Activated naive CD4-positive, alpha-beta T cell treated with anti-CD3 and anti-CD28 coated beads, Interleukin-2, amount 10 ng/mL, durations not matched to agents 7 days and 5 days (primary cell): ENCODE measurements at regions not wholly inside any gene's neighbourhood (a gene's known extent, or its start where the extent isn't known, plus 50 kb on each side); places are given as distances from the start of the nearest gene placed in this dataset.

Experiments
- CTCF ChIA-PET: fragments of 350-600 bp; sonication (Branson Sonifier 250); formaldehyde crosslinking; loops from one replicate; lab custom pipeline; 2021; ENCODE audit warnings: antibody characterized with exemption; lab: Charles Lee
- DNase-seq: peaks from one replicate; pipeline ENCODE4 v3.0.0-alpha.2; 2020
- H3K27ac Mint-ChIP-seq: one replicate; pipeline ENCODE4 v1.8.0; 2021; ENCODE audit warnings: mild to moderate bottlenecking, moderate library complexity, mixed read lengths
- H3K27me3 Mint-ChIP-seq: one replicate; pipeline ENCODE4 v1.8.0; 2021; ENCODE audit warnings: mild to moderate bottlenecking, mixed read lengths
- H3K36me3 Mint-ChIP-seq: one replicate; pipeline ENCODE4 v1.8.0; 2021; ENCODE audit warnings: mixed read lengths
- H3K4me1 Mint-ChIP-seq: one replicate; pipeline ENCODE4 v1.8.0; 2021; ENCODE audit warnings: mixed read lengths
- H3K4me3 Mint-ChIP-seq: one replicate; pipeline ENCODE4 v1.8.0; 2021; ENCODE audit warnings: mild to moderate bottlenecking, moderate library complexity, mixed read lengths
- H3K9me3 Mint-ChIP-seq: one replicate; pipeline ENCODE4 v1.8.0; 2021; ENCODE audit warnings: mixed read lengths

- Mint-ChIP-seq H3K36me3 (no peaks in the 10 kb centered on the region), H3K4me1 (no peaks in the 10 kb centered on the region), H3K9me3 (no peaks in the 10 kb centered on the region), H3K4me3 (no peak overlapping the region), H3K27me3 (no peaks in the 10 kb centered on the region), H3K27ac (no peak overlapping the region)
- CTCF ChIA-PET = no interaction called here
- DNase-seq = no peak
Measured at GRCh38 chr1:4977701-4978100, 323.3 kb downstream of the AJAP1 start.

GRCh38 chr1:4976859-4977440, 322.5 kb downstream of the AJAP1 start:
- Mint-ChIP-seq H3K27me3 (no peaks in the 10 kb centered on the region), H3K27ac (no peak overlapping the region), H3K36me3 (no peaks in the 10 kb centered on the region), H3K4me1 (no peaks in the 10 kb centered on the region), H3K9me3 (no peaks in the 10 kb centered on the region), H3K4me3 (no peak overlapping the region)
- DNase-seq = no peak
- CTCF ChIA-PET = no interaction called here

DNA sequence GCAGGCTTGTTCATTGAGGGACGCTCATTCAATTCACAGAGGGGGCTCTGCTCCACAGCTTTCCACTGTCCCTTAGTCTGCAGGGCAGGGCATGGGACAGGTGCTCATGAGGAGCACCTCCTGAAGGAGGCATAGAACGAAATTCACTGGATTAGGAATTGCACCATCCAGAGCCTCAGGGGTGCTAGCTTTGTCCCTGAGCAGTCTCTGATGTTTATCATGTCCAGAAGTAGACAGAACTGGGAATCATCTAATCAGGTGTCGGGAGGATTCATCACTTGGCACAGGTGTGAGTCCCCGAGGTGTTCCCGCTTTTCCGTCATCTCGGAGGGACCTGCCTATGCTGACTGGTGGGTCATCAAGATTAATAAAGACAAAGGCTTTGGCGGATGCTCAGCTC, 321.4 kb downstream of the AJAP1 start:
- no peak overlapping the region for H3K4me3 Mint-ChIP-seq

GRCh38 chr1:4974981-4975685, 320.7 kb downstream of the AJAP1 start:
- no peaks in the 10 kb centered on the region for H3K27me3 Mint-ChIP-seq
- no peak overlapping the region for H3K27ac Mint-ChIP-seq
- CTCF ChIA-PET = interaction anchor here (0.6 kb wide), 1 partner anchor 52 kb away, joined by 3 read pairs; no protein-coding TSS in a partner anchor

More for the DNA sequence above, 321.4 kb downstream of the AJAP1 start:
- H3K27ac Mint-ChIP-seq = no peak overlapping the region
- CTCF ChIA-PET = no interaction called here
- no peaks in the 10 kb centered on the region for H3K4me1 Mint-ChIP-seq
- H3K27me3 Mint-ChIP-seq = no peaks in the 10 kb centered on the region
- DNase-seq = no peak
- no peaks in the 10 kb centered on the region for H3K36me3 Mint-ChIP-seq
- no peaks in the 10 kb centered on the region for H3K9me3 Mint-ChIP-seq

DNA sequence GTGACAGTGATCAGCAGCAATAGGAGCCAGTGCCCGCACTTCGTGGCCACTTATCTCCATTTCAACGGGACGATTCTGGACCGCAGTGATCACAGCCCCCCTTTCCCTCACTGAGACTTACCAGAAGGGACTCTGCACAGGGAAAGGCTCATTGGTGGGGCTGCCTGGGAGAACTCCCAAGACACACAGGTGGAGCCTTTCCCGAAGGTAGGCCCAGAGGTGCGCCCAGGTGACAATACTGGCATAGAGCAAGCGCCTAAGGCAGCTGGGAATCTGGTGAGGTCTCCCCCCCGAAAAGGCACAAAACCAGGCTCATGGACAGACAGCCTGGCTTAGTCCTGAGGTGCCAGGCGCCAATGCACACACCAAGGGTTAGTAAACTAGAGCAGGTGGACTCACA, 318.9 kb downstream of the AJAP1 start:
- H3K27ac Mint-ChIP-seq = no peak overlapping the region

More at GRCh38 chr1:4974981-4975685, 320.7 kb downstream of the AJAP1 start:
- no peak for DNase-seq
- Mint-ChIP-seq H3K4me3 (no peak overlapping the region), H3K9me3 (no peaks in the 10 kb centered on the region), H3K4me1 (no peaks in the 10 kb centered on the region), H3K36me3 (no peaks in the 10 kb centered on the region)

GRCh38 chr1:4972761-4973320, 318.4 kb downstream of the AJAP1 start:
- Mint-ChIP-seq H3K27ac (no peak overlapping the region), H3K27me3 (no peaks in the 10 kb centered on the region), H3K4me1 (no peaks in the 10 kb centered on the region), H3K9me3 (no peaks in the 10 kb centered on the region), H3K36me3 (no peaks in the 10 kb centered on the region), H3K4me3 (no peak overlapping the region)
- CTCF ChIA-PET = no interaction called here
- no peak for DNase-seq

More for the DNA sequence above, 318.9 kb downstream of the AJAP1 start:
- Mint-ChIP-seq H3K9me3 (no peaks in the 10 kb centered on the region), H3K27me3 (no peaks in the 10 kb centered on the region), H3K4me3 (no peak overlapping the region), H3K4me1 (no peaks in the 10 kb centered on the region), H3K36me3 (no peaks in the 10 kb centered on the region)
- CTCF ChIA-PET = no interaction called here
- no peak for DNase-seq

DNA sequence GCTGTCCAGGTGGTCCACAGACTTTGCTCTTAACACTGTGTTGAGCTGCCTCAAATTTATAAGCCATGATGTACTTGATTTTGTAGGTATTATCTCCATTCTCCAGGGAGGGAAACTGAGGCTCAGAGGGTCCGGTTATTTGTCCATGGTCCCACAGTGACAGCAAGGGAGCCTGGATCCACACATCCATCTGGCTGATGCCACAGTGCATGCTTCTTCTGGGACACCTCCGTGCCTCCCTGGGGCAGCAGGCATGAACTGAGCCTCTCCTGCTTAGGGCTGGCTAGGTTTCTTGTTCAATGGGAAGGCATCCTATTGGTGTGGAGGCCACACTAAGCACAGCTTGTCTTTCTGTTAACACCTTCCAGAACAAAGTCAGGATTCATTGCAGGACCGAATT, 317.3 kb downstream of the AJAP1 start:
- Mint-ChIP-seq H3K9me3 (no peaks in the 10 kb centered on the region), H3K27me3 (no peaks in the 10 kb centered on the region), H3K4me1 (no peaks in the 10 kb centered on the region), H3K4me3 (no peak overlapping the region), H3K27ac (no peak overlapping the region), H3K36me3 (no peaks in the 10 kb centered on the region)
- CTCF ChIA-PET = no interaction called here
- DNase-seq = no peak

GRCh38 chr1:4970532-4970931, 316.1 kb downstream of the AJAP1 start:
- Mint-ChIP-seq H3K36me3 (no peaks in the 10 kb centered on the region), H3K27ac (no peak overlapping the region), H3K9me3 (no peaks in the 10 kb centered on the region), H3K4me1 (no peaks in the 10 kb centered on the region), H3K27me3 (no peaks in the 10 kb centered on the region), H3K4me3 (no peak overlapping the region)
- DNase-seq = no peak
- CTCF ChIA-PET = no interaction called here

- DNase-seq = no peak
- H3K27ac Mint-ChIP-seq = no peak overlapping the region
- no peaks in the 10 kb centered on the region for H3K4me1 Mint-ChIP-seq
- H3K9me3 Mint-ChIP-seq = no peaks in the 10 kb centered on the region
- no peak overlapping the region for H3K4me3 Mint-ChIP-seq
- H3K27me3 Mint-ChIP-seq = peaks cover 3% of the 10 kb centered on the region
- CTCF ChIA-PET = no interaction called here
- H3K36me3 Mint-ChIP-seq = no peaks in the 10 kb centered on the region
Measured at GRCh38 chr1:4969556-4970129, 315.2 kb downstream of the AJAP1 start.

DNA sequence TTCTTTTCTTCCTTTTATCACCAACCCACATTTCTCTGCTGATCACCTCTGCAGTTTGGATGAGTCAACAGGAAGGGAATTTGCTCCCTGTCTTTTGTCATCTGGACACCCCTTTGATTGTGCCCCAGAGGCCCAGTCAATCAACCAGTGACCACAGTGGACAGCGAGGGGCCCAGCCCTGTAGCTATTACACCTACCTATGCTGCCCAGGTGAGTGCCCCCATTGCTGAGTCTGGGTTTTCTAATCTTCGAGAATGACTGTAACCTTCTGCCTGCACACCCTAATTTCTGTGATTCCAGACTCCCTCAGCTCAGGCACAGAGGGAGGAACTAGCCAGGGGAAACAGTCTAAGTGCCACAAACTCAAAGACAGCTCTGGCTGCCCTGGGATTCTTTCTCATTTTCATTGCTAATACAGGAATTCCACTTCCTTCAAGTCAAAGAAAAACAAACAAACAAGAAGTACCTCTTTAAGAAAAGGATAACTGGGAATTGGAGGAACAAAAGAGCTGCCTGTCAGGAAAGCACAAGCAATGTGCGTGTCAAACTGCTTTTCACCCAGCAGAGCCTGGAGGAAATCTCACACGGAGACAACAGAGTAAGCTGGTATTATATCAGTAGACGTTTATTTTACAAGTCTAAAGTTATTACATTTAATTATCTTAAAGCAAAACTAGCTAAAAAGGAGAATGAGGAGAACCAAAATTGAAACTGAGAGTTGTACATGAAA, 311.1 kb downstream of the AJAP1 start:
- H3K36me3 Mint-ChIP-seq = no peaks in the 10 kb centered on the region
- CTCF ChIA-PET = interaction anchor here (1.3 kb wide), 1 partner anchor 9 kb away, joined by 3 read pairs; no protein-coding TSS in a partner anchor
- H3K9me3 Mint-ChIP-seq = no peaks in the 10 kb centered on the region
- peaks cover 5% of the 10 kb centered on the region for H3K27me3 Mint-ChIP-seq
- no peaks in the 10 kb centered on the region for H3K4me1 Mint-ChIP-seq
- no peak for DNase-seq
- no peak overlapping the region for H3K4me3 Mint-ChIP-seq
- no peak overlapping the region for H3K27ac Mint-ChIP-seq

GRCh38 chr1:4964634-4965345, 310.4 kb downstream of the AJAP1 start:
- H3K27me3 Mint-ChIP-seq = peaks cover 5% of the 10 kb centered on the region
- CTCF ChIA-PET = no interaction called here
- H3K4me3 Mint-ChIP-seq = no peak overlapping the region

DNA sequence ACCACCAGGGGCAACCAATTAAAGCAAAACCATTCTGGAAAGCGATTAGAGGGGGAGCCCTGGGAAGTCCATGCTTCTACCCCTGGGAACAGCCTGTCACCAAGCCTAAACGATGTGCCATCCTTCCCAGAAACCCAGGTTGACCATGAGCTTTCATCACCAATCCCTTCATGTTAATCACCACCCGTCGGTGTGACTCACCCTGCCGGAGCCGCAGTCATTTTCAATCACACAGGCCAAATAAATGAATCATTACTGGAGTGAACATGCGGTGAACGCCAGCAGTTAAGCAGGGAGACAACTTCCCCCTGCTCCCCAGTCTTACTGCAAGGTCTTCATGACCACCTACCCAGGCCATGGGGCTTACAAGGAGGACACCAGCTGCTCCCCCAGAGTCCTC, 308.8 kb downstream of the AJAP1 start:
- no peak overlapping the region for H3K4me3 Mint-ChIP-seq
- no peaks in the 10 kb centered on the region for H3K36me3 Mint-ChIP-seq
- H3K9me3 Mint-ChIP-seq = no peaks in the 10 kb centered on the region
- CTCF ChIA-PET = no interaction called here
- no peak for DNase-seq
- H3K27ac Mint-ChIP-seq = no peak overlapping the region
- H3K27me3 Mint-ChIP-seq = peaks cover 5% of the 10 kb centered on the region
- no peaks in the 10 kb centered on the region for H3K4me1 Mint-ChIP-seq

More at GRCh38 chr1:4964634-4965345, 310.4 kb downstream of the AJAP1 start:
- no peak overlapping the region for H3K27ac Mint-ChIP-seq
- H3K36me3 Mint-ChIP-seq = no peaks in the 10 kb centered on the region
- no peaks in the 10 kb centered on the region for H3K9me3 Mint-ChIP-seq
- no peaks in the 10 kb centered on the region for H3K4me1 Mint-ChIP-seq
- no peak for DNase-seq

- Mint-ChIP-seq H3K4me1 (no peaks in the 10 kb centered on the region), H3K27ac (no peak overlapping the region)
- CTCF ChIA-PET = no interaction called here
Measured at GRCh38 chr1:4962836-4963235, 308.4 kb downstream of the AJAP1 start.

More at GRCh38 chr1:4962836-4963235, 308.4 kb downstream of the AJAP1 start:
- DNase-seq = no peak
- Mint-ChIP-seq H3K4me3 (no peak overlapping the region), H3K9me3 (no peaks in the 10 kb centered on the region), H3K27me3 (peaks cover 5% of the 10 kb centered on the region), H3K36me3 (no peaks in the 10 kb centered on the region)
